Gastrocnemius medialis (tissue), 4 donors: ENCODE measurements at regions not wholly inside any gene's neighbourhood (a gene's known extent, or its start where the extent isn't known, plus 50 kb on each side); places are given as distances from the start of the nearest gene placed in this dataset.

Source experiments
- ATAC-seq, 2 donors: fragments of 150-250 bp; one replicate each; pipeline ENCODE4 v1.9.1; 2016
- DNase-seq, 2 donors: peaks; one replicate each; pipeline ENCODE4 v3.0.0-alpha.2; 2019
- H3K27ac ChIP-seq, 4 donors: fragments of 200-600 bp; sonication (generic); 1 replicate in 1 of 4; 2 replicates in 3 of 4; pipeline ENCODE4 v1.5.1; 2016 to 2018; ENCODE audit warnings: mild to moderate bottlenecking in 2 of 4, moderate library complexity in 1 of 4
- H3K27me3 ChIP-seq, 3 donors: fragments of 200-600 bp; sonication (generic) in 2 of 3; 1 replicate in 1 of 3; 2 replicates in 2 of 3; pipeline versions ENCODE4 v1.5.1 to v1.6.0; 2016 to 2019; ENCODE audit warnings: mild to moderate bottlenecking in 1 of 3, moderate library complexity in 1 of 3
- H3K36me3 ChIP-seq, 2 donors: fragments of 200-600 bp; sonication (generic) in 1 of 2; one replicate each; pipeline ENCODE4 v1.5.1; 2017 to 2018
- H3K4me1 ChIP-seq, 2 donors: fragments of 200-600 bp; sonication (generic) in 1 of 2; one replicate each; pipeline ENCODE4 v1.5.1; 2016 to 2017; ENCODE audit warnings: mild to moderate bottlenecking in 2 of 2
- H3K4me3 ChIP-seq, 4 donors: fragments of 200-600 bp; sonication (generic) in 3 of 4; 1 replicate in 1 of 4; 2 replicates in 3 of 4; pipeline ENCODE4 v1.5.1; 2016 to 2019; ENCODE audit warnings: mild to moderate bottlenecking in 2 of 4
- H3K9me3 ChIP-seq, 3 donors: fragments of 200-600 bp; sonication (generic) in 2 of 3; 1 replicate in 1 of 3; 2 replicates in 2 of 3; pipeline ENCODE4 v1.5.1; 2016 to 2019
- POLR2A ChIP-seq, 2 donors: fragments of 450-650 bp; IDR thresholded peaks; one replicate each; pipeline ENCODE4 v1.6.1; 2017; ENCODE audit warnings: antibody characterized with exemption in 2 of 2, mild to moderate bottlenecking in 2 of 2, moderate library complexity in 2 of 2
- in situ Hi-C, 4 donors: fragments of 200-750 bp; cut with MboI; loops; one replicate each; pipeline versions ENCODE4 v1.15.0 to v1.8.0; 2017; ENCODE audit warnings: low sequenced_read_pairs in 4 of 4
- intact Hi-C: fragments of 100-400 bp; cut with DNase I; formaldehyde crosslinking; loops from one replicate; pipeline ENCODE4 v1.15.1; 2023; ENCODE audit warnings: low total_unique reads
- TF ChIP-seq, protein P1 (sequence below), 5 experiments: fragments of 450-650 bp in 3 of 5; fragments of 200-600 bp in 2 of 5; sonication (generic) in 2 of 5; IDR thresholded peaks in 4 of 5; conservative IDR thresholded peaks in 1 of 5; 1 replicate in 4 of 5; 2 replicates in 1 of 5; pipeline ENCODE4 v1.5.1; 2016 to 2019; ENCODE audit warnings: antibody characterized with exemption in 5 of 5, mild to moderate bottlenecking in 3 of 5, moderate library complexity in 3 of 5

DNA sequence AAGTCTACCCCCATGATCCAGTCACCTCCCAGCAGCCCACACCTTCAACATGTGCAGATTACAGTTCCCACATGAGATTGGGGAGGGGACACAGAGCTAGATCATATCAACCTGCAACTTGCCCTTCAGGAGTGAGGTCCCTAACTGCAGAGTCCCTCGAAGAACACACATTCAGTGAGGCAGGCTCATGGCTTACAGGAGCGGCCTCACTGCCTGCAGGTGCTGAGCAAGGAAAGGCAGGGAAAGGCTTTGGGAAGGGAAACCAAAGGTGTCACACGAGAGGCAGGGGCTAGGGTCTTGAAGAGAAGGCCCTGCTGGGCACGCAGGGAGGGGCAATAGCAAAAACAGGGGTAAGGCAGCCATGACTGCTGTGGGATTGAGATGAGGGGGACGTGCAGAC lies 182.4 kb upstream of the CHRNA7 start:
- no peak for ATAC-seq
- intact Hi-C loops: no loop called here

DNA sequence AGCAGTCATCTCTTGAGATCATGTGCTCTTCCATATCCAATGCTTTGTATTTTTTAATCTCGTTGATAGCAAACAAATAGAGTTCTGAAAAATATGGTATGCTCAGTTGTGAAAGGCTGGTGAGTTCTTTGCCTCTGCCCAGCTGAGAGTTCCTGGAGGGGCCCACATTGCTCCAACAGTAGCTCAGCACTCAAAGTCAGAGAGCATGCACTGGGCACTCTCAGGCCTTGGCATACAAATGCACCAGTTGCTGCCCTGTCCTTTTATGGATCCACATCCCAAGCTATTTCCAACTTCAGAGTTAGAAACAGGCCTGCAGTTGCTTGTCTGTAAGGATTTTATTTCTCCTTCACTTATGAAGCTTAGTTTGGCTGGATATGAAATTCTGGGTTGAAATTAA lies 181.7 kb upstream of the CHRNA7 start:
- Histone ChIP-seq H3K4me3 (no peak overlapping the region), H3K27me3 (no peaks in the 10 kb centered on the region), H3K9me3 (no peaks in the 10 kb centered on the region), H3K4me1 (no peaks in the 10 kb centered on the region), H3K36me3 (no peaks in the 10 kb centered on the region), H3K27ac (no peak overlapping the region)
- DNase-seq (no peak), ATAC-seq (no peak)
- intact Hi-C loops: no loop called here
- no peak for TF ChIP-seq POLR2A (IDR thresholded peaks at IDR 0.05)
- TF ChIP-seq, protein P1, sequence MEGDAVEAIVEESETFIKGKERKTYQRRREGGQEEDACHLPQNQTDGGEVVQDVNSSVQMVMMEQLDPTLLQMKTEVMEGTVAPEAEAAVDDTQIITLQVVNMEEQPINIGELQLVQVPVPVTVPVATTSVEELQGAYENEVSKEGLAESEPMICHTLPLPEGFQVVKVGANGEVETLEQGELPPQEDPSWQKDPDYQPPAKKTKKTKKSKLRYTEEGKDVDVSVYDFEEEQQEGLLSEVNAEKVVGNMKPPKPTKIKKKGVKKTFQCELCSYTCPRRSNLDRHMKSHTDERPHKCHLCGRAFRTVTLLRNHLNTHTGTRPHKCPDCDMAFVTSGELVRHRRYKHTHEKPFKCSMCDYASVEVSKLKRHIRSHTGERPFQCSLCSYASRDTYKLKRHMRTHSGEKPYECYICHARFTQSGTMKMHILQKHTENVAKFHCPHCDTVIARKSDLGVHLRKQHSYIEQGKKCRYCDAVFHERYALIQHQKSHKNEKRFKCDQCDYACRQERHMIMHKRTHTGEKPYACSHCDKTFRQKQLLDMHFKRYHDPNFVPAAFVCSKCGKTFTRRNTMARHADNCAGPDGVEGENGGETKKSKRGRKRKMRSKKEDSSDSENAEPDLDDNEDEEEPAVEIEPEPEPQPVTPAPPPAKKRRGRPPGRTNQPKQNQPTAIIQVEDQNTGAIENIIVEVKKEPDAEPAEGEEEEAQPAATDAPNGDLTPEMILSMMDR (IDR thresholded peaks at IDR 0.05 in 4 of 5, conservative IDR thresholded peaks at IDR 0.05 in 1 of 5): no peak
- in situ Hi-C loops: loop anchor here in 1 of 4 donors (25.0 kb wide), 1 partner anchor 89 kb away; no protein-coding TSS in a partner anchor

More for the DNA sequence above, 182.4 kb upstream of the CHRNA7 start:
- no peaks in the 10 kb centered on the region for H3K36me3 ChIP-seq
- DNase-seq: no peak
- in situ Hi-C loops: loop anchor here in 1 of 4 donors (25.0 kb wide), 1 partner anchor 89 kb away; no protein-coding TSS in a partner anchor
- H3K27me3 ChIP-seq: no peaks in the 10 kb centered on the region
- H3K4me3 ChIP-seq: no peak overlapping the region
- no peak overlapping the region for H3K27ac ChIP-seq
- no peaks in the 10 kb centered on the region for H3K4me1 ChIP-seq
- no peaks in the 10 kb centered on the region for H3K9me3 ChIP-seq
- TF ChIP-seq, protein P1 (IDR thresholded peaks at IDR 0.05 in 4 of 5, conservative IDR thresholded peaks at IDR 0.05 in 1 of 5): no peak
- TF ChIP-seq POLR2A (IDR thresholded peaks at IDR 0.05): no peak

DNA sequence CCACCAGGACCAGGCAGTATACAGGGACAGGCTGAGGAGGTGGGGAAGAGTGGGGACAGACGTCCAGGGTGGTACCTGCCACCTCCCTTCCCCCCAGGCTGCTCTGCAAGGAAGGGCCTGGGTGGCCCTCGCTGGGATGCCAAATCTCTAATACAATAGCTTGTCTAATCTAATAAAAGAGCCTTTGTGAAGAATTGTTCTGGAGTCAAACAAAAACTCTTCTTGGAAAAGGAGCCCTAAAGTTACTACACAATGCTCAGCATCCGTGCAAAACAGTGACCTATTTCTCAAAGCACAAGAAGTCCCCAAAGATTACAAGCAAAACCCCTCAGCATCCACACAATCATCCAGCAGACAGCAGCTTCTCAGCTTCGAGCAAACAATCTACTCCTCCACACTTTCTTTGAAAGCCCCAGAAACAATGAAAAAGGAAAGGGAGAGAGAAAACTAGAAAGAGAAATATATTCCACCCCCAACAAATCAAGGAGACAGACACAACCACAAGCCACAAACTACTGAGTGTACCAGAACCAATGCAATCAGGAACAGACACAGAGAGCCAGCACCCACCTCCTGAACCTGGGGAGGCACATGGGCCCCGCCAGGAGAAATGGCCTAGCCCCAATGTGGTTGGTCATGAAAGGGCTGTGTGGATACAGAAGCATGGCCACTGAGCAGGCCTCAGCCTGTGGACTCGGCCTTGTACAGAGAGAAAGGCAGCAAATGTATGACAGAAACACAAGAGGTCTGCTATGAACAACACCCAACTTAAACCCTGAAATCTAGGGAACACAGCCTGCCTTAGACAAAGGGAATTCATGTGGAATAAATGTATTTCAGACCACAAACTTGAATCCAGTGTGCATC lies 177.1 kb upstream of the CHRNA7 start:
- intact Hi-C loops: no loop called here
- in situ Hi-C loops: no loop called here
- H3K36me3 ChIP-seq: no peaks in the 10 kb centered on the region
- no peak overlapping the region for H3K4me3 ChIP-seq
- DNase-seq (no peak), ATAC-seq (no peak)
- no peak overlapping the region for H3K27ac ChIP-seq
- no peaks in the 10 kb centered on the region for H3K4me1 ChIP-seq
- no peaks in the 10 kb centered on the region for H3K27me3 ChIP-seq
- no peaks in the 10 kb centered on the region for H3K9me3 ChIP-seq
- TF ChIP-seq, protein P1 (IDR thresholded peaks at IDR 0.05 in 4 of 5, conservative IDR thresholded peaks at IDR 0.05 in 1 of 5): no peak
- no peak for TF ChIP-seq POLR2A (IDR thresholded peaks at IDR 0.05)

DNA sequence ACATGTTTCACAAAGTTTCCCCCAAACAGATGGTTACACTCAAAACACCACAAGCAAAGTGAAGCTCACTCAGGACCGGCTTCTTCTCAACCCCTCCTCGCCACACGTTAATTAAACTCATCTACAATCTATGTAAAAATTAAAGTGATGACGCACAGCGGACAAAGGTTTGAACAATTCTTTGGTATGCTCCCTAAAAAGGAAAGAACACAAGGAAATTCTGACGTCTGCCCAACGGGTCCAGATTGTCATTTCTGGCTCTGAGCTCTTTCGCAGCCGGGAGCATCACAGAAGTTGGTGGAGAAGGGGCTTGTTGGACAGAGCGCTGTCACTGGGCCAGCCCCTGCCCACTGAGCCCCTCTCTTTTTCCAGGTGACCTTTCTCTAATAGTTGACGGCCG lies 173.7 kb upstream of the CHRNA7 start:
- H3K9me3 ChIP-seq: no peaks in the 10 kb centered on the region
- intact Hi-C loops: no loop called here
- no peaks in the 10 kb centered on the region for H3K27me3 ChIP-seq
- ATAC-seq (no peak), DNase-seq (no peak)
- H3K36me3 ChIP-seq: no peaks in the 10 kb centered on the region
- TF ChIP-seq POLR2A (IDR thresholded peaks at IDR 0.05): no peak
- in situ Hi-C loops: no loop called here
- H3K4me3 ChIP-seq: no peak overlapping the region
- H3K27ac ChIP-seq: no peak overlapping the region
- no peaks in the 10 kb centered on the region for H3K4me1 ChIP-seq

DNA sequence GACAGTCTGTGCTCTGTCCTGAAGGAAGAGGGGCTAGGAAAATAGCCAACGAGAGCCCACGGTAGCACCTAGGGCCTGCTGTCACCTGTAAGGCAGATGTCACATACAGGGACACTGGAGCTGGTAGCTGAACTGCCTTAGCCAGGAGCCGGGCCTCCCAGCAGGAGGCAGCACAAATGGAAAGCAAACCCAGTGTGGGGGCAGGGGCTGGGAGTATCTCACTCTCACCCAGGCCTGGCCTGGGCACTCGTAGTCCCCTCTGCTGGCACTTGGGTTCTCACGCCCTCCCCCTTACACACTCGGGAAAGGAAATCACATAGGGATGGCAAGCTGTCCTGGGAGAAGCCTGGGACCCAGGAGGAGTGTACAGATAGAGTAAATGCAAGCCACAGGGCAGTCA lies 173.1 kb upstream of the CHRNA7 start:
- TF ChIP-seq, protein P1 (IDR thresholded peaks at IDR 0.05 in 4 of 5, conservative IDR thresholded peaks at IDR 0.05 in 1 of 5): no peak
- TF ChIP-seq POLR2A (IDR thresholded peaks at IDR 0.05): no peak
- in situ Hi-C loops (no loop called here), intact Hi-C loops (no loop called here)
- no peak overlapping the region for H3K27ac ChIP-seq
- H3K4me3 ChIP-seq: no peak overlapping the region
- no peak for DNase-seq
- no peaks in the 10 kb centered on the region for H3K4me1 ChIP-seq
- H3K27me3 ChIP-seq: no peaks in the 10 kb centered on the region
- ATAC-seq: no peak
- no peaks in the 10 kb centered on the region for H3K9me3 ChIP-seq
- H3K36me3 ChIP-seq: no peaks in the 10 kb centered on the region
